Panc1 (cell line): ENCODE measurements at regions not wholly inside any gene's neighbourhood (a gene's known extent, or its start where the extent isn't known, plus 50 kb on each side); places are given as distances from the start of the nearest gene placed in this dataset.

Experiments
- ATAC-seq: fragments of 200-7000 bp; cut with Tn5 transposase; 2 replicates; pipeline ENCODE4 v1.9.1; 2020; ENCODE audit warnings: mild to moderate bottlenecking, moderate library complexity
- BruUV-seq: library from RNA; stranded (reverse); fragments of 400-500 nt; replicated peaks from 2 replicates; lab custom pipeline; 2021; lab: Mats Ljungman, UMichigan
- CTCF ChIA-PET: fragments of 300-600 bp; sonication (Branson Sonifier 250); formaldehyde crosslinking; loops from one replicate; lab custom pipeline; 2022; ENCODE audit warnings: antibody characterized with exemption; lab: Charles Lee
- POLR2A ChIA-PET: fragments of 300-600 bp; sonication (Branson Sonifier 250); formaldehyde crosslinking; loops from one replicate; lab custom pipeline; 2022; ENCODE audit warnings: antibody characterized with exemption; lab: Charles Lee
- DNase-seq: peaks from one replicate; pipeline ENCODE4 v3.0.0-alpha.2; 2010; ENCODE audit warnings: low read depth, low spot score
- H3K27ac ChIP-seq: 2 replicates; pipeline ENCODE4 v1.5.1; 2011; ENCODE audit warnings: mild to moderate bottlenecking, low read length, inconsistent platforms
- H3K27me3 ChIP-seq: fragments of 200-500 bp; sonication (Bioruptor generic); 2 replicates; pipeline ENCODE4 v1.6.0; 2014; ENCODE audit warnings: low read length, inconsistent platforms; ENCODE audit not compliant: control insufficient read depth, insufficient read depth
- H3K36me3 ChIP-seq: fragments of 200-500 bp; sonication (Bioruptor generic); 2 replicates; pipeline ENCODE4 v1.5.1; 2014; ENCODE audit warnings: inconsistent platforms, mild to moderate bottlenecking, low read length, moderate library complexity; ENCODE audit not compliant: control insufficient read depth, insufficient read depth
- H3K4me1 ChIP-seq: 2 replicates; pipeline ENCODE4 v1.5.1; 2011; ENCODE audit warnings: inconsistent platforms, mild to moderate bottlenecking, low read length, moderate library complexity; ENCODE audit not compliant: control insufficient read depth, insufficient read depth
- H3K4me3 ChIP-seq, 2 experiments: 2 replicates each; pipeline ENCODE4 v1.5.1; 2011 to 2012; ENCODE audit warnings: low read depth in 2 of 2, low read length in 2 of 2, mild to moderate bottlenecking in 2 of 2, inconsistent platforms in 1 of 2, moderate library complexity in 1 of 2
- H3K9me3 ChIP-seq: fragments of 200-500 bp; sonication (Bioruptor generic); 2 replicates; pipeline ENCODE4 v1.5.1; 2014; ENCODE audit warnings: low read depth, mild to moderate bottlenecking, inconsistent platforms, low read length, moderate library complexity; ENCODE audit not compliant: control insufficient read depth, insufficient read depth
- CTCF ChIP-seq: fragments of 450-650 bp; IDR thresholded peaks from 2 replicates; pipeline ENCODE4 v1.5.1; 2017; ENCODE audit warnings: mild to moderate bottlenecking
- POLR2AphosphoS5 ChIP-seq: IDR thresholded peaks from 2 replicates; pipeline ENCODE4 v1.6.1; 2012; ENCODE audit warnings: mild to moderate bottlenecking, low read depth, low read length, moderate library complexity
- REST ChIP-seq, 2 experiments: IDR thresholded peaks; 2 replicates each; pipeline ENCODE4 v1.6.1; 2011 to 2012; ENCODE audit warnings: low read depth in 2 of 2, control low read depth in 1 of 2, low read length in 1 of 2, mild to moderate bottlenecking in 1 of 2, moderate library complexity in 1 of 2; ENCODE audit not compliant: insufficient read depth in 1 of 2
- SIN3A ChIP-seq: IDR thresholded peaks from 2 replicates; pipeline ENCODE4 v1.6.1; 2012; ENCODE audit warnings: low read depth, mild to moderate bottlenecking, low read length, moderate library complexity, borderline replicate concordance; ENCODE audit not compliant: insufficient read depth
- TCF7L2 ChIP-seq: IDR thresholded peaks from 2 replicates; pipeline ENCODE4 v1.6.1; 2011; ENCODE audit warnings: mild to moderate bottlenecking, low read depth, low read length, inconsistent platforms
- in situ Hi-C: cut with HindIII; loops from 2 replicates; pipeline ENCODE4 v1.10.0; 2016; ENCODE audit warnings: low sequenced_read_pairs, low pct_unique_long_range_greater_than_20kb
- intact Hi-C: fragments of 100-400 bp; cut with micrococcal nuclease; formaldehyde crosslinking; loops from one replicate; pipeline ENCODE4 v1.10.0; 2022; ENCODE audit not compliant: unreplicated experiment

GRCh38 chr6:126761854-126762253, 356.6 kb upstream of the RSPO3 start:
- no peak overlapping the region for H3K27ac ChIP-seq
- intact Hi-C loops (no loop called here), in situ Hi-C loops (no loop called here)
- DNase-seq (no peak), ATAC-seq (no peak)
- H3K4me3 ChIP-seq = no peak overlapping the region
- no peaks in the 10 kb centered on the region for H3K36me3 ChIP-seq
- POLR2A ChIA-PET = no interaction called here
- H3K27me3 ChIP-seq = no peaks in the 10 kb centered on the region
- H3K4me1 ChIP-seq = no peaks in the 10 kb centered on the region
- BruUV-seq = no TSS peak
- CTCF ChIA-PET = no interaction called here
- TF ChIP-seq SIN3A (no peak), POLR2AphosphoS5 (no peak), TCF7L2 (no peak), CTCF (no peak), REST (IDR thresholded peaks at IDR 0.05; ENCODE audit: insufficient read depth in 1 of 2, low read depth in 2 of 2, low read length in 1 of 2) (no peak)
- H3K9me3 ChIP-seq = no peaks in the 10 kb centered on the region

- Histone ChIP-seq H3K27ac (no peak overlapping the region), H3K27me3 (no peaks in the 10 kb centered on the region), H3K4me3 (no peak overlapping the region), H3K4me1 (no peaks in the 10 kb centered on the region), H3K36me3 (no peaks in the 10 kb centered on the region), H3K9me3 (no peaks in the 10 kb centered on the region)
- no peak for DNase-seq
- CTCF ChIA-PET = no interaction called here
- TF ChIP-seq REST (IDR thresholded peaks at IDR 0.05; ENCODE audit: insufficient read depth in 1 of 2, low read depth in 2 of 2, low read length in 1 of 2) (no peak), CTCF (no peak), SIN3A (no peak), POLR2AphosphoS5 (no peak), TCF7L2 (no peak)
- in situ Hi-C loops (no loop called here), intact Hi-C loops (no loop called here)
- POLR2A ChIA-PET = interaction anchor here (0.6 kb wide), 1 partner anchor 1373 kb away, joined by 3 read pairs; no protein-coding TSS in a partner anchor
- ATAC-seq = no peak
- BruUV-seq = no TSS peak
These were observed 354.4 kb upstream of the RSPO3 start for GRCh38 chr6:126764104-126764503.
